Kidney glomerular epithelial cell (primary cell): ENCODE measurements at regions not wholly inside any gene's neighbourhood (a gene's known extent, or its start where the extent isn't known, plus 50 kb on each side); places are given as distances from the start of the nearest gene placed in this dataset.
A peak's percentile ranks its signal among the peaks of the same experiment; 100 is the strongest.

Experiments used
- DNase-seq: peaks from one replicate; lab custom pipeline; 2025; lab: John Stamatoyannopoulos, UW

- no peak for DNase-seq
Observed at GRCh38 chr3:59290358-59290757, 240.5 kb upstream of the CFAP20DC start.

- DNase-seq, result no peak
Observed at GRCh38 chr3:59289831-59290230, 240.0 kb upstream of the CFAP20DC start.

GRCh38 chr3:59288951-59289350 is 239.1 kb upstream of the CFAP20DC start:
- no peak for DNase-seq

GRCh38 chr3:59286791-59287531 is 237.1 kb upstream of the CFAP20DC start:
- DNase-seq, result no peak

GRCh38 chr3:59285560-59285959 is 235.7 kb upstream of the CFAP20DC start:
- no peak for DNase-seq

GRCh38 chr3:59284926-59285325 is 235.1 kb upstream of the CFAP20DC start:
- DNase-seq, result no peak

GRCh38 chr3:59280113-59280512 is 230.3 kb upstream of the CFAP20DC start:
- no peak for DNase-seq

- no peak for DNase-seq
Observed at GRCh38 chr3:59277816-59278215, 228.0 kb upstream of the CFAP20DC start.

- no peak for DNase-seq
Observed at GRCh38 chr3:59277201-59277600, 227.4 kb upstream of the CFAP20DC start.

- no peak for DNase-seq
Observed at GRCh38 chr3:59273976-59274375, 224.2 kb upstream of the CFAP20DC start.

GRCh38 chr3:59271971-59272370 is 222.1 kb upstream of the CFAP20DC start:
- DNase-seq, result no peak

- DNase-seq, result no peak
Observed at GRCh38 chr3:59270921-59271320, 221.1 kb upstream of the CFAP20DC start.

- DNase-seq, result no peak
Observed at GRCh38 chr3:59270209-59270608, 220.4 kb upstream of the CFAP20DC start.

GRCh38 chr3:59268170-59268569 is 218.3 kb upstream of the CFAP20DC start:
- DNase-seq, result no peak

GRCh38 chr3:59267021-59267420 is 217.2 kb upstream of the CFAP20DC start:
- no peak for DNase-seq

- DNase-seq, result no peak
Observed at GRCh38 chr3:59266551-59266950, 216.7 kb upstream of the CFAP20DC start.

- no peak for DNase-seq
Observed at GRCh38 chr3:59265566-59265965, 215.7 kb upstream of the CFAP20DC start.

- no peak for DNase-seq
Observed at GRCh38 chr3:59264366-59264765, 214.5 kb upstream of the CFAP20DC start.

- DNase-seq, result peak; percentile 41
Observed at GRCh38 chr3:59263152-59263551, 213.3 kb upstream of the CFAP20DC start.

- DNase-seq, result no peak
Observed at GRCh38 chr3:59262076-59262498, 212.3 kb upstream of the CFAP20DC start.

GRCh38 chr3:59261009-59261408 is 211.2 kb upstream of the CFAP20DC start:
- no peak for DNase-seq

GRCh38 chr3:59258550-59259260 is 208.9 kb upstream of the CFAP20DC start:
- no peak for DNase-seq

GRCh38 chr3:59257506-59257905 is 207.7 kb upstream of the CFAP20DC start:
- no peak for DNase-seq

- DNase-seq, result no peak
Observed at GRCh38 chr3:59256230-59256629, 206.4 kb upstream of the CFAP20DC start.
